ENCODE measurements at regions not wholly inside any gene's neighbourhood (a gene's known extent, or its start where the extent isn't known, plus 50 kb on each side); places are given as distances from the start of the nearest gene placed in this dataset.

- Histone ChIP-seq H3K79me2 (ENCODE audit: control insufficient read depth, insufficient read depth, low read length) (no peaks in the 10 kb centered on the region), H3K9me3 (replicated peaks; ENCODE audit: control insufficient read depth, insufficient read depth, low read length) (no peaks in the 10 kb centered on the region), H3K4me2 (ENCODE audit: control insufficient read depth, insufficient read depth) (no peak overlapping the region), H3K27ac (ENCODE audit: control insufficient read depth, insufficient read depth) (no peak overlapping the region), H3K4me1 (ENCODE audit: control insufficient read depth, insufficient read depth, low read length) (no peaks in the 10 kb centered on the region), H2AFZ (ENCODE audit: control insufficient read depth, low read depth, low read length) (no peak overlapping the region), H4K20me1 (ENCODE audit: control insufficient read depth, insufficient read depth) (no peaks in the 10 kb centered on the region), H3K36me3 (ENCODE audit: control insufficient read depth in 2 of 2, insufficient read depth in 2 of 2, low read length in 1 of 2) (no peaks in the 10 kb centered on the region), H3K27me3 (replicated peaks in 1 of 2; ENCODE audit: control insufficient read depth in 2 of 2, insufficient read depth in 2 of 2, low read length in 1 of 2) (no peaks in the 10 kb centered on the region), H3K9ac (ENCODE audit: control insufficient read depth, insufficient read depth, low read length) (no peak overlapping the region), H3K4me3 (no peak overlapping the region)
- ATAC-seq, result no peak
- BruUV-seq (replicated peaks), result no TSS peak
- in situ Hi-C loops (cut with MboI) (no loop called here), intact Hi-C loops (cut with micrococcal nuclease; ENCODE audit: unreplicated experiment) (no loop called here)
- DNase-seq (ENCODE audit: low read depth, low spot score), result no peak
- RAD21 ChIA-PET (ENCODE audit: unreplicated experiment), result no interaction called here
- CTCF ChIA-PET, result interaction anchor here (1.1 kb wide), 1 partner anchor 17 kb away, joined by 3 read pairs; no protein-coding TSS in a partner anchor
- SMC1A ChIA-PET (ENCODE audit: uncharacterized antibody, unreplicated experiment), result interaction anchor here (0.6 to 1.5 kb wide), 3 partner anchors 11 to 225 kb away, joined by 3 read pairs; no protein-coding TSS in a partner anchor
- TF ChIP-seq E2F4 (IDR thresholded peaks at IDR 0.05; ENCODE audit: low read depth, low read length) (no peak), CBX3 (IDR thresholded peaks at IDR 0.05; ENCODE audit: borderline replicate concordance, low read depth) (no peak), SIX5 (IDR thresholded peaks at IDR 0.05; ENCODE audit: low read depth, low read length, severe bottlenecking) (no peak), BCL3 (IDR thresholded peaks at IDR 0.05; ENCODE audit: borderline replicate concordance, insufficient read depth, low read depth, low read length, poor library complexity, severe bottlenecking) (no peak), LARP7 (IDR thresholded peaks at IDR 0.05) (no peak), ZNF622 (IDR thresholded peaks at IDR 0.05) (no peak), POLR2AphosphoS5 (IDR thresholded peaks at IDR 0.05; ENCODE audit: low read length) (no peak), SMAD1 (IDR thresholded peaks at IDR 0.05; ENCODE audit: low read depth, partially characterized antibody) (no peak), NKRF (conservative IDR thresholded peaks at IDR 0.05) (no peak), NFXL1 (IDR thresholded peaks at IDR 0.05; ENCODE audit: borderline replicate concordance) (no peak)
- WGBS (ENCODE audit: insufficient coverage, insufficient replicate concordance, low lambda C conversion rate, missing lambda C conversion rate), result 8% methylated on average over 2 of the region's 2 CpGs
- POLR2A ChIA-PET, result no interaction called here
- no peak for FAIRE-seq
Observed at GRCh38 chr2:81706856-81707255, 1402.3 kb upstream of the LRRTM1 start.
